H1 (cell line): ENCODE measurements at regions not wholly inside any gene's neighbourhood (a gene's known extent, or its start where the extent isn't known, plus 50 kb on each side); places are given as distances from the start of the nearest gene placed in this dataset.

Experiments used
- CTCF ChIA-PET: fragments of 300-600 bp; sonication (Branson Sonifier 250); formaldehyde crosslinking; loops from one replicate; lab custom pipeline; 2021; ENCODE audit not compliant: partially characterized antibody; lab: Charles Lee
- POLR2A ChIA-PET: fragments of 300-600 bp; sonication (Branson Sonifier 250); formaldehyde crosslinking; loops from one replicate; lab custom pipeline; 2021; ENCODE audit warnings: inconsistent platforms; ENCODE audit not compliant: partially characterized antibody; lab: Charles Lee
- DNase-seq, 2 experiments: peaks; one replicate each; pipeline versions ENCODE4 v3.0.0 to v3.0.0-alpha.2; 2010 to 2022; ENCODE audit warnings: low spot score in 2 of 2, low read depth in 1 of 2, mixed read lengths in 1 of 2
- FAIRE-seq: peaks from 2 replicates; lab custom pipeline; 2011; peaks lifted over from hg19 to GRCh38; lab: Jason Lieb, UNC
- H2AFZ ChIP-seq: 2 replicates; pipeline ENCODE4 v1.8.1; 2012; ENCODE audit warnings: low read length, inconsistent platforms
- H2AK5ac ChIP-seq: 2 replicates; pipeline ENCODE4 v1.6.1; 2013; ENCODE audit warnings: low read depth, low read length
- H2BK120ac ChIP-seq: replicated peaks from 2 replicates; pipeline ENCODE3; 2013; ENCODE audit warnings: low read depth, low read length, inconsistent platforms
- H2BK12ac ChIP-seq: 2 replicates; pipeline ENCODE4 v1.6.1; 2013; ENCODE audit warnings: low read depth, low read length
- H2BK15ac ChIP-seq: 2 replicates; pipeline ENCODE4 v1.6.1; 2013; ENCODE audit warnings: low read length
- H2BK20ac ChIP-seq: 2 replicates; pipeline ENCODE4 v1.6.1; 2013; ENCODE audit warnings: low read length
- H2BK5ac ChIP-seq: 2 replicates; pipeline ENCODE4 v1.6.1; 2013; ENCODE audit warnings: low read depth, low read length
- H3K14ac ChIP-seq: 2 replicates; pipeline ENCODE4 v1.6.1; 2013; ENCODE audit warnings: inconsistent platforms; ENCODE audit not compliant: insufficient read length
- H3K18ac ChIP-seq: 2 replicates; pipeline ENCODE4 v1.6.1; 2013; ENCODE audit warnings: low read length; ENCODE audit errors: extremely low read depth
- H3K23ac ChIP-seq: 2 replicates; pipeline ENCODE4 v1.6.1; 2013; ENCODE audit warnings: inconsistent platforms; ENCODE audit not compliant: insufficient read length
- H3K23me2 ChIP-seq: 2 replicates; pipeline ENCODE4 v1.6.1; 2013; ENCODE audit warnings: low read depth, low read length
- H3K27ac ChIP-seq: 2 replicates; pipeline ENCODE4 v1.6.1; 2011; ENCODE audit warnings: low read depth, low read length, inconsistent platforms
- H3K27me3 ChIP-seq, 4 experiments: replicated peaks in 1 of 4; 1 replicate in 1 of 4; 2 replicates in 3 of 4; pipeline versions ENCODE4 v1.6.1 to v1.8.1; 2011 to 2013; ENCODE audit warnings: low read length in 3 of 4, mild to moderate bottlenecking in 3 of 4, inconsistent platforms in 2 of 4, mixed read lengths in 2 of 4, moderate library complexity in 1 of 4; ENCODE audit not compliant: control insufficient read depth in 3 of 4, insufficient read depth in 3 of 4; ENCODE audit errors: extremely low read depth in 1 of 4
- H3K36me3 ChIP-seq, 4 experiments: 2 replicates each; pipeline versions ENCODE4 v1.6.1 to v1.8.1; 2011 to 2013; ENCODE audit warnings: mild to moderate bottlenecking in 4 of 4, low read length in 3 of 4, moderate library complexity in 2 of 4, control low read depth in 1 of 4, inconsistent platforms in 1 of 4; ENCODE audit not compliant: insufficient read depth in 4 of 4, control insufficient read depth in 2 of 4
- H3K4ac ChIP-seq: replicated peaks from 2 replicates; pipeline ENCODE3; 2013; ENCODE audit warnings: low read length, low read depth, mixed read lengths, inconsistent platforms; ENCODE audit not compliant: insufficient read length
- H3K4me1 ChIP-seq, 4 experiments: replicated peaks in 1 of 4; 1 replicate in 1 of 4; 2 replicates in 3 of 4; pipeline versions ENCODE4 v1.6.1 to v1.8.1; 2011 to 2013; ENCODE audit warnings: low read length in 3 of 4, inconsistent platforms in 2 of 4, mixed read lengths in 1 of 4; ENCODE audit not compliant: insufficient read depth in 4 of 4, control insufficient read depth in 3 of 4
- H3K4me2 ChIP-seq, 2 experiments: 2 replicates each; pipeline versions ENCODE4 v1.6.1 to v1.8.1; 2011 to 2013; ENCODE audit warnings: low read depth in 2 of 2, low read length in 2 of 2, control low read depth in 1 of 2, inconsistent platforms in 1 of 2, mild to moderate bottlenecking in 1 of 2; ENCODE audit not compliant: insufficient read depth in 1 of 2
- H3K4me3 ChIP-seq, 4 experiments: fragments of 200-600, 300-600 bp in 1 of 4; sonication (generic), shearing (Covaris generic), sonication (Bioruptor Twin) in 1 of 4; 2 replicates each; pipeline versions ENCODE4 v1.5.1 to v1.8.1; 2011 to 2016; ENCODE audit warnings: low read length in 4 of 4, low read depth in 3 of 4, control low read depth in 2 of 4, inconsistent platforms in 2 of 4, mild to moderate bottlenecking in 2 of 4, mixed read lengths in 1 of 4, moderate library complexity in 1 of 4; ENCODE audit not compliant: insufficient read depth in 2 of 4; ENCODE audit errors: extremely low read depth in 1 of 4
- H3K56ac ChIP-seq: replicated peaks from 2 replicates; pipeline ENCODE3; 2013; ENCODE audit warnings: low read depth, mild to moderate bottlenecking, mixed read lengths, low read length, inconsistent platforms; ENCODE audit not compliant: insufficient read length
- H3K79me1 ChIP-seq: 2 replicates; pipeline ENCODE4 v1.6.1; 2013; ENCODE audit warnings: low read depth, low read length, control low read depth
- H3K79me2 ChIP-seq, 2 experiments: 2 replicates each; pipeline versions ENCODE4 v1.6.1 to v1.8.1; 2012 to 2013; ENCODE audit warnings: low read length in 2 of 2, mild to moderate bottlenecking in 2 of 2, inconsistent platforms in 1 of 2; ENCODE audit not compliant: insufficient read depth in 2 of 2, control insufficient read depth in 1 of 2
- H3K9ac ChIP-seq, 4 experiments: replicated peaks in 1 of 4; 1 replicate in 1 of 4; 2 replicates in 3 of 4; pipeline versions ENCODE4 v1.6.1 to v1.8.1; 2011 to 2013; ENCODE audit warnings: low read depth in 3 of 4, low read length in 3 of 4, control low read depth in 2 of 4, mild to moderate bottlenecking in 2 of 4, moderate library complexity in 2 of 4, inconsistent platforms in 1 of 4; ENCODE audit errors: extremely low read depth in 1 of 4
- H3K9me3 ChIP-seq, 2 experiments: 2 replicates each; pipeline versions ENCODE4 v1.6.1 to v1.8.1; 2012 to 2013; ENCODE audit warnings: mild to moderate bottlenecking in 2 of 2, moderate library complexity in 2 of 2, control low read depth in 1 of 2, inconsistent platforms in 1 of 2, low read depth in 1 of 2, low read length in 1 of 2, mixed read lengths in 1 of 2; ENCODE audit not compliant: insufficient read depth in 2 of 2
- H4K20me1 ChIP-seq, 2 experiments: replicated peaks in 1 of 2; 2 replicates each; pipeline versions ENCODE3 to v1.8.1; 2011 to 2013; ENCODE audit warnings: inconsistent platforms in 2 of 2, low read length in 2 of 2, mild to moderate bottlenecking in 1 of 2; ENCODE audit not compliant: insufficient read depth in 2 of 2, control insufficient read depth in 1 of 2
- H4K5ac ChIP-seq: 2 replicates; pipeline ENCODE4 v1.6.1; 2013; ENCODE audit warnings: low read length, low read depth, mixed read lengths, inconsistent platforms; ENCODE audit not compliant: insufficient read length
- H4K8ac ChIP-seq: 2 replicates; pipeline ENCODE4 v1.8.0; 2013; ENCODE audit warnings: mild to moderate bottlenecking, moderate library complexity, low read length, inconsistent platforms; ENCODE audit not compliant: insufficient read depth; ENCODE audit errors: extremely low read depth
- H4K91ac ChIP-seq: replicated peaks from 2 replicates; pipeline ENCODE3; 2013; ENCODE audit warnings: low read length, mixed read lengths, inconsistent platforms; ENCODE audit not compliant: insufficient read length
- CHD2 ChIP-seq: IDR thresholded peaks from 2 replicates; pipeline ENCODE4 v1.6.1; 2012; ENCODE audit warnings: low read length, improper control_type of control experiment
- EGR1 ChIP-seq: IDR thresholded peaks from 2 replicates; pipeline ENCODE4 v1.6.1; 2011; ENCODE audit warnings: low read depth, low read length, borderline replicate concordance
- KDM4A ChIP-seq: IDR thresholded peaks from one replicate; pipeline ENCODE4 v1.7.1; 2012; ENCODE audit warnings: low read depth, mild to moderate bottlenecking, moderate library complexity, low read length, inconsistent platforms; ENCODE audit not compliant: severe bottlenecking
- POLR2A ChIP-seq, 2 experiments: IDR thresholded peaks; 1 replicate in 1 of 2; 2 replicates in 1 of 2; pipeline ENCODE4 v1.6.1; 2011; ENCODE audit warnings: low read depth in 2 of 2, low read length in 2 of 2, mild to moderate bottlenecking in 2 of 2; ENCODE audit errors: control extremely low read depth in 1 of 2
- RAD21 ChIP-seq, 2 experiments: IDR thresholded peaks in 1 of 2; conservative IDR thresholded peaks in 1 of 2; 2 replicates each; pipeline ENCODE4 v1.6.1; 2011; ENCODE audit warnings: low read depth in 2 of 2, low read length in 2 of 2, improper control_type of control experiment in 1 of 2, inconsistent platforms in 1 of 2, mild to moderate bottlenecking in 1 of 2, moderate library complexity in 1 of 2
- RNF2 ChIP-seq: fragments of 200-900, 300-1000 bp; sonication (generic); IDR thresholded peaks from 2 replicates; pipeline ENCODE4 v1.7.1; 2016; ENCODE audit warnings: borderline replicate concordance, low read depth, mild to moderate bottlenecking, antibody characterized with exemption, low read length; ENCODE audit not compliant: poor library complexity, severe bottlenecking; ENCODE audit errors: missing control alignments
- SP2 ChIP-seq: IDR thresholded peaks from 2 replicates; pipeline ENCODE4 v1.6.1; 2012; ENCODE audit warnings: mild to moderate bottlenecking, low read length, inconsistent platforms
- TCF12 ChIP-seq: IDR thresholded peaks from 2 replicates; pipeline ENCODE4 v1.6.1; 2011; ENCODE audit warnings: low read depth, mild to moderate bottlenecking, low read length
- TEAD4 ChIP-seq: IDR thresholded peaks from 2 replicates; pipeline ENCODE4 v1.6.1; 2012; ENCODE audit warnings: low read depth, low read length, inconsistent platforms, mixed read lengths
- WGBS, 2 experiments: shearing (Covaris generic) in 1 of 2; methylation state at CpG; one replicate each; pipeline versions ENCODE4 v1.1.6 to v1.1.7; 2013 to 2015; ENCODE audit warnings: low lambda C conversion rate in 2 of 2, mixed read lengths in 2 of 2, inconsistent platforms in 1 of 2, low coverage in 1 of 2, missing lambda C conversion rate in 1 of 2; ENCODE audit not compliant: insufficient replicate concordance in 2 of 2, insufficient coverage in 1 of 2, insufficient read length in 1 of 2; ENCODE audit errors: extremely low coverage in 1 of 2, missing lambda C conversion rate in 1 of 2; 5-methylcytosine and 5-hydroxymethylcytosine counted together

DNA sequence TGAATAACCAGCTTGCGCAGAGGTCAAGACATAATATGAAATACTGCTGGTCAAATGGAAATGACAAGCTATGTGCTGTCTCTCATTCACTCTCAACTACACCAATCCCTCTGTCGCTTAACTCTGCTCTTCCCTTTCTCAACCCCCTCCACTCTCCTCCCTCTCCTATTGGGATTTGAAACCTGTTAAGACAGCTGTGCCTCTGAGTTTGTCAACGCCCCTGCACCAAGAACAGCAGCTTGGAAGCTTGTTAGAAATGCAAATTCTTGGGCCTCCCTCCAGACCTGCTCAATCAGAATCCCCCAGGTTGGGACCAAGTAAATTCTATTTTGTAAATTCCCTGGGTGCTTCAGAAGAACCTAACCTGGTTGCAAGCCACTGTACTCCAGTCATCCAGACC lies 149.7 kb upstream of the ATP2B2 start:
- H3K9me3 ChIP-seq: no peaks in the 10 kb centered on the region
- H2AK5ac ChIP-seq: no peak overlapping the region
- H2AFZ ChIP-seq: no peak overlapping the region
- peaks cover 4% of the 10 kb centered on the region; the same call in 1 of the 2 replicates for H3K23me2 ChIP-seq
- CTCF ChIA-PET: interaction anchor here (0.9 to 1.4 kb wide), 3 partner anchors 46 to 405 kb away, joined by 3 to 4 read pairs (median 3); no protein-coding TSS in a partner anchor
- H3K79me1 ChIP-seq: no peaks in the 10 kb centered on the region
- DNase-seq (no peak), FAIRE-seq (no peak)
- H3K4me3 ChIP-seq: no peak overlapping the region
- no peaks in the 10 kb centered on the region for H3K36me3 ChIP-seq
- no peak overlapping the region for H2BK5ac ChIP-seq
- no peak overlapping the region for H3K14ac ChIP-seq
- H3K4me2 ChIP-seq: no peak overlapping the region
- H3K18ac ChIP-seq: no peak overlapping the region
- H2BK15ac ChIP-seq: no peak overlapping the region
- no peak overlapping the region for H3K9ac ChIP-seq
- H4K91ac ChIP-seq: no peak overlapping the region
- POLR2A ChIA-PET: interaction anchor here (0.8 kb wide), 1 partner anchor 9 kb away, joined by 3 read pairs; no protein-coding TSS in a partner anchor
- no peaks in the 10 kb centered on the region for H3K79me2 ChIP-seq
- TF ChIP-seq KDM4A (no peak), EGR1 (no peak), RAD21 (IDR thresholded peaks at IDR 0.05 in 1 of 2, conservative IDR thresholded peaks at IDR 0.05 in 1 of 2; ENCODE audit: low read depth in 2 of 2, low read length in 2 of 2) (no peak), RNF2 (no peak), TEAD4 (no peak), CHD2 (no peak), TCF12 (no peak), SP2 (no peak), POLR2A (IDR thresholded peaks at IDR 0.05; ENCODE audit: control extremely low read depth in 1 of 2, low read depth in 2 of 2, low read length in 2 of 2) (no peak)
- H4K20me1 ChIP-seq: no peaks in the 10 kb centered on the region
- no peak overlapping the region for H4K5ac ChIP-seq
- no peak overlapping the region for H2BK12ac ChIP-seq
- no peak overlapping the region for H3K23ac ChIP-seq
- no peak overlapping the region for H4K8ac ChIP-seq
- no peak overlapping the region for H3K27ac ChIP-seq
- H3K56ac ChIP-seq: no peak overlapping the region
- H3K27me3 ChIP-seq: no peaks in the 10 kb centered on the region
- no peak overlapping the region for H2BK120ac ChIP-seq
- H3K4ac ChIP-seq: no peak overlapping the region
- no peak overlapping the region for H2BK20ac ChIP-seq
- H3K4me1 ChIP-seq: no peaks in the 10 kb centered on the region
- 80 to 100% methylated on average over 1 to 3 of the region's 3 CpGs for WGBS, 2 experiments
